Glutamatergic neuron (in vitro differentiated cells): ENCODE measurements at regions not wholly inside any gene's neighbourhood (a gene's known extent, or its start where the extent isn't known, plus 50 kb on each side); places are given as distances from the start of the nearest gene placed in this dataset.
"Not testable (repeated sequence)": the region's sequence is repeated elsewhere in the genome, so short reads cannot be mapped to it uniquely, and the experiment has no call there.

Source experiments
- DNase-seq: peaks from one replicate; pipeline ENCODE4 v3.0.0; 2022
- H3K27ac Mint-ChIP-seq: one replicate; pipeline ENCODE4 v1.8.0; 2020; ENCODE audit warnings: mild to moderate bottlenecking, mixed read lengths, inconsistent platforms; ENCODE audit not compliant: unreplicated experiment
- H3K27me3 Mint-ChIP-seq: one replicate; pipeline ENCODE4 v1.8.0; 2020; ENCODE audit warnings: mild to moderate bottlenecking, moderate library complexity, mixed read lengths, inconsistent platforms; ENCODE audit not compliant: unreplicated experiment
- H3K36me3 Mint-ChIP-seq: one replicate; pipeline ENCODE4 v1.8.0; 2020; ENCODE audit warnings: mild to moderate bottlenecking, mixed read lengths, inconsistent platforms; ENCODE audit not compliant: unreplicated experiment
- H3K4me1 Mint-ChIP-seq: one replicate; pipeline ENCODE4 v1.8.0; 2020; ENCODE audit warnings: mild to moderate bottlenecking, low read depth, mixed read lengths, inconsistent platforms; ENCODE audit not compliant: unreplicated experiment
- H3K4me3 Mint-ChIP-seq: one replicate; pipeline ENCODE4 v1.8.0; 2020; ENCODE audit warnings: mild to moderate bottlenecking, mixed read lengths, inconsistent platforms; ENCODE audit not compliant: unreplicated experiment
- H3K9me3 Mint-ChIP-seq: one replicate; pipeline ENCODE4 v1.8.0; 2020; ENCODE audit warnings: mild to moderate bottlenecking, moderate library complexity, mixed read lengths, inconsistent platforms; ENCODE audit not compliant: unreplicated experiment
- CTCF ChIP-seq: fragments of 200-600 bp; sonication (generic); IDR thresholded peaks from one replicate; pipeline ENCODE4 v1.5.0; 2021; ENCODE audit not compliant: partially characterized antibody, unreplicated experiment

- Mint-ChIP-seq H3K27ac (no peak overlapping the region), H3K4me1 (no peaks in the 10 kb centered on the region), H3K36me3 (no peaks in the 10 kb centered on the region), H3K27me3 (peaks cover 3% of the 10 kb centered on the region), H3K9me3 (no peaks in the 10 kb centered on the region), H3K4me3 (no peak overlapping the region)
- no peak for DNase-seq
- TF ChIP-seq CTCF, result no peak
These were observed 110.6 kb upstream of the GDNF start for GRCh38 chr5:37950436-37950835.

- Mint-ChIP-seq H3K27ac (no peak overlapping the region), H3K4me1 (no peaks in the 10 kb centered on the region), H3K27me3 (peaks cover 3% of the 10 kb centered on the region), H3K9me3 (peaks cover 2% of the 10 kb centered on the region), H3K4me3 (no peak overlapping the region), H3K36me3 (no peaks in the 10 kb centered on the region)
- no peak for TF ChIP-seq CTCF
- no peak for DNase-seq
These were observed 105.6 kb upstream of the GDNF start for GRCh38 chr5:37945446-37945845.

DNA sequence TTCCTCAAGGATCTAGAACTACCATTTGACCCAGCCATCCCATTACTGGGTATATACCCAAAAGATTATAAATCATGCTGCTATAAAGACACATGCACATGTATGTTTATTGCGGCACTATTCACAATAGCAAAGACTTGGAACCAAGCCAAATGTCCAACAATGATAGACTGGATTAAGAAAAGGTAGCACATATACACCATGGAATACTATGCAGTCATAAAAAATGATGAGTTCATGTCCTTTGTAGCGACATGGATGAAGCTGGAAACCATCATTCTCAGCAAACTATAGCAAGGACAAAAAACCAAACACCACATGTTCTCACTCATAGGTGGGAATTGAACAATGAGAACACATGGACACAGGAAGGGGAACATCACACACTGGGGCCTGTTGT is 103.3 kb upstream of the GDNF start:
- H3K9me3 Mint-ChIP-seq, H3K4me3 Mint-ChIP-seq, H3K4me1 Mint-ChIP-seq, H3K27ac Mint-ChIP-seq, H3K36me3 Mint-ChIP-seq, H3K27me3 Mint-ChIP-seq, DNase-seq: not testable (repeated sequence)

DNA sequence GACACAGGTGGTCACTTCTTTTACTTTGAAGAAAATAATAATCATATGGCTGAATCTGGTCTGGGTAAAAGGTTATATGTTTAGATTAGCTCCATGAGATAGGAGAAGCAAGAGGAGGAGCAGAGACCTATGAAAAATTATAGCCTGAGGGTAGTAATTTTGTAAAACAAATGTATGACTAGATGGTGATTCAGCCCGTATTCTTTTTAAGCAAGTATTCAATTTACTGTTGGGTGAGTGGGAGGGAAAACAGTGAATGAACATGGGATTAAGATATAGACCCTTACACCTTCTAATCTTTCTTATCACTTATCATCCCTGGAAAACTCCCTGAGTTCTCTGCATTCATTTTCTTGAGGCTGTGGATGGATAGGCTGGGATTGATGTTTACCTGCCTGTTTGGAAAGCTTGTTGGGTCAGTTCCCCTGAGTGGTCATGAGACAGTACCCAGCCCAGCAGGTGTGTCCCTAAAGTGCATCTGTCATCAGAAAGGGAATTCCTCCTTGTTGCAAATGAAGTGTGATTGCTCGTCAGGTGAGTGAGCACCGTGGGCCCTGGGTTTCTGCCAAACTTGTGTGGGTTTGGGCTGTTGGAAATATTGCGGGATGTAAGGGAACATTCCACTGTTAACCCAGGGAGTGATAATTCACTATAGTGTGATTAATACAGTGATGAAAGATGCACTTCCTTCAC is 101.2 kb upstream of the GDNF start:
- no peak for DNase-seq
- H3K27me3 Mint-ChIP-seq, result peaks cover 2% of the 10 kb centered on the region
- H3K27ac Mint-ChIP-seq, result no peak overlapping the region
- peaks cover 2% of the 10 kb centered on the region for H3K9me3 Mint-ChIP-seq
- no peaks in the 10 kb centered on the region for H3K4me1 Mint-ChIP-seq
- TF ChIP-seq CTCF, result no peak
- H3K36me3 Mint-ChIP-seq, result no peaks in the 10 kb centered on the region
- H3K4me3 Mint-ChIP-seq, result no peak overlapping the region

DNA sequence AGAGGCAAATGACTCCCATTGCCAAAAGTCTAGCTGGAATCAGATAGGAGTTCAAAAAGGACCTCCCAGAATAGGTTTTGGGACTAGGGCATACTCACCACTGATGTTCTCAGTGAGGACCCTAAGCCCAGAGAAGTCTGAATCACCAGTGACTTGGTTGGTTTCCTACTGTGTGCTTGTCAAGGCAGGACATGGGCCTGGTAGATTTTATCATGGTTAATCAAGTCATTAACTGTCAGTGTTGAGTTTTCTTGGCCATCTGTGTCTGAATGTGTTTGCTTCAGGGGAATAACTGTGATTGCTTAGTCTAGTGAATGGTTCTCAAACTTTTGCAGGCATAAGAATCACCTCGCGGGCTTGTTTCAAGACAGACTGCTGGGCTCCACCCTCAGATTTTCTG is 99.0 kb upstream of the GDNF start:
- Mint-ChIP-seq H3K9me3 (peaks cover 2% of the 10 kb centered on the region), H3K4me1 (no peaks in the 10 kb centered on the region), H3K27ac (no peak overlapping the region), H3K27me3 (peaks cover 2% of the 10 kb centered on the region), H3K36me3 (no peaks in the 10 kb centered on the region), H3K4me3 (no peak overlapping the region)
- TF ChIP-seq CTCF, result no peak
- no peak for DNase-seq
